G401 (cell line): ENCODE measurements at regions not wholly inside any gene's neighbourhood (a gene's known extent, or its start where the extent isn't known, plus 50 kb on each side); places are given as distances from the start of the nearest gene placed in this dataset.
"Not testable (repeated sequence)": the region's sequence is repeated elsewhere in the genome, so short reads cannot be mapped to it uniquely, and the experiment has no call there.

Experiments used
- DNase-seq: peaks from one replicate; pipeline ENCODE4 v3.0.0-alpha.2; 2015; ENCODE audit warnings: low spot score
- in situ Hi-C: cut with HindIII; loops from 2 replicates; pipeline ENCODE4 v1.10.0; 2016; ENCODE audit warnings: low sequenced_read_pairs, mixed read lengths

GRCh38 chrX:46198858-46199257, 346.4 kb downstream of the ZNF674 start:
- DNase-seq: no peak
- in situ Hi-C loops: no loop called here

- in situ Hi-C loops, DNase-seq: not testable (repeated sequence)
Measured at GRCh38 chrX:46186811-46187106, 358.5 kb downstream of the ZNF674 start.

DNA sequence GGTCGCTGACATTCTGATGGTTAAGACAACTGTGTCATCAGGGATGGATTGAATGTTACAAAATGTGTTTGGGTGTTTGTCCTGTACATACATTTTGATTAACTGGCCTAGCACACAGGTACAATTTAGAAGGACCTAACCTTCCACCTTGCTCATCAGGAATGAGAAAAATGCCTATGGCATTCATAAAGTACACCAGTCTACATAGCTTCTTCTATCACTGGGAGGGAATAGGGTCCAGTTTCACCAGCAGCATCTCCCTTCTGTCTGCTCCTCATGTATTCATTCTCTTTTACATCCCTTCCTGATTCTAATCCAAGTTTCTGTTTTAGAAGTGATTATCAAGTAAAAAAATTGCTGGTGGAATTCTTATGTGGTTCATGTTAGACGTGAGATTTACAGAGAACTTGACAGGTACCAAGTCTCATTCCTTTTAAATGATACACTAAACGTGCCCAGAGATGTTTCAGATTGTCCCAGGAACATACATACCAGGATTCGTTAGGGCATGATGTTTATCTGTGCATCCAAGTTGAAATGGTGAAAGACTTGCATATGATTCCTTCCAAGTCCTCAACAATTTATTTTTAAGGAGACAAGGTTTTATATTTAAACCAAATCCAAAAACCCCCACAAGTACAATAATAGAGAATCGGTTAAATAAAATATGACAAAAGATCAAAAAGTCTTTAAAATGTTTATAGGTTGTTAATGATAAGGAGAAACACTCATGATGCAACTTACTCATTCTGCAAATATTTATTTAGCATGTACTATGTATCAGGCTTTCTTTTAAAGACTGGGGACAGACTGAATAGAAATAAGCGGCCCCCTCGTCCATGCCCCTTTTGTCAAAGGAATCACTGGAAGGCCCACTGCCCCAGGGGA, 359.1 kb downstream of the ZNF674 start:
- in situ Hi-C loops: no loop called here
- DNase-seq: no peak

DNA sequence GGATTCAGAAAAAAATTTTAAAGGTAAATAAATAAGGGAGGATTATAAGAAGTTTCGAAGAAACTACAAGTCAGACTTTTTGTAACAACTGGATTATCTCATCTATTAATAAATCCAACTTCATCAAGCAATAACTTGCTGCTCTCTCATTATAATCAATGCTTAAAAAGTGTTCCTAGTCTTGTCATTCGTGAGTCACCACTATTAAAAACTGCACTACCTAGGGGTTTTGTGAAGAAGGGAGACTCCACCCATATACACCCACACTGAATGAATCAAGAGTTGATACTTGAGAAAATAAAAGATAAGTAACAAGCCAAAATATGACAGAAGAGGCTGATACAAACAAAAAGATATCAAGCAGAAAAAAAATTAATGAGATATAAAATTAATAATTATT, 360.5 kb downstream of the ZNF674 start:
- in situ Hi-C loops: no loop called here
- DNase-seq: no peak

GRCh38 chrX:46180258-46180687, 364.9 kb downstream of the ZNF674 start:
- DNase-seq: no peak

GRCh38 chrX:46179748-46180147, 365.5 kb downstream of the ZNF674 start:
- no peak for DNase-seq
- in situ Hi-C loops: no loop called here

More at GRCh38 chrX:46180258-46180687, 364.9 kb downstream of the ZNF674 start:
- in situ Hi-C loops: no loop called here

DNA sequence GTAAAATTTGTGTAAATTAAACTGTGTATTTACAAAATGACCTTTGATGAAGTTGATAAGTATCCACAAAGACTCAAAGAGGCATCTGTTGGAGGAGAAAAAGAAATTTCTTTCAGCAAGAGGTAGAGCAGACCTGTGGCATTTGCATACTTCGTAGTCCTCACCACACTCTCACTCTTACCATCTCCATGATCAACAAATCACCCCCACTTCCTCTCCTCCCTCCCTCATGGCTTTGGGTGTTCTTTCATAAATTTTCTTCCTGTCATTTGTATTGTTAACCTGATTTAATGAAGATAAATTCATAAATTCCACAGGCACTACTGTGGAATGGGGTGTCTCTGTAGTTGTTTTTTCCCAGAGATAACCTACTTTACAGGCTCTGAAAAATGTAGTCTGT, 366.5 kb downstream of the ZNF674 start:
- in situ Hi-C loops: no loop called here
- DNase-seq: no peak

- in situ Hi-C loops: no loop called here
- no peak for DNase-seq
Measured at GRCh38 chrX:46173159-46173558, 372.1 kb downstream of the ZNF674 start.

DNA sequence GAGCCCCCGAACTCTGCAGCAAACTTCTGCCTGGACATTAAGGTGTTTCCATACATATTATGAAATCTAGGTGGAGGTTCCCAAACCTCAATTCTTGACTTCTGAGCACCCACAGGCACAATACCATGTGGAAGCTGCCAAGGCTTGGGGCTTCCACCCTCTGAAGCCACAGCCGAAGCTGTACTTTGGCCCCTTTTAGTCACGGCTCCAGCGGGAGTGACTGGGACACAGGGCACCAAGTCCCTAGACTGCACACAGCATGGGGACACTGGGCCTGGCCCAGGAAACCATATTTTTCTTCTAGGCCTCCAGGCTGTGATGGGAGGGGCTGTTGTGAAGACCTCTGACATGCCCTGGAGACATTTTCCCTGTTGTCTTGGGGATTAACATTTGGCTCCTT, 373.8 kb downstream of the ZNF674 start:
- DNase-seq, in situ Hi-C loops: not testable (repeated sequence)

DNA sequence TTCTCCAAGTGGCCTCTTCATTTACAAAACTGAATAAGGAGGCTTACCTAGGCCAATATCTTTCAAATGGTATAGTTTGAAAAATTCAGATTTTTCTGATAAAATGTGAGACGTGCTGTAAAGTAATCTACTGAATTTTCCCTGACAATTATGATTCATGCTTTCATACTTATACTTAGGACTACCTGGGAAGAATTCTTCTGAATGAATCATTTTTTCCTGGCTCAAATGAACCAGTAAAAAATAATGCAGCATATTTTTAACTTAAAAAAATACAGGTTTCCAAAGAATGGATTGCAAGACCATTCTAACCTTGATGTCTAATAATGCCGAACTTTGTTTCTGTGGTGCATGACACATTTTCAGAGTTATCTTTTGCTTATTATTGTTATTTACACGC, 375.4 kb downstream of the ZNF674 start:
- DNase-seq: no peak
- in situ Hi-C loops: no loop called here

DNA sequence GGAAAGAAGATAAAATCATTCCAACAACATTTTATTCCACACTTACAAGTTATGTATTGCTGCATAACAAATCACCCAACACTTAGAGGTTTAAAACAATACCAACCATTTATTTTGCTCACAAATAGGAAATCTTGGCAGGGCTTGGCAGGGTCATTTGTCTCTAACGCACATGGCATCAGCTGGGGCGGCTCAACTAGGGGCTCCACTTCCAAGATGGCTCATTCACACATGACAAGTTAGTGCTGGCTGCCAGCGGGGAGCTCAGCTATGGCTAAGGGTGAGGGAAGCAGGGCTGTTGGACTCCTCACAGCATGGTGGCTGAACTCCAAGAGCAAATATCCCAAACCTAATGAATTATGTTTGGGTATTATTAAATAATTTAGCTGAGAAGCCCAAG, 377.0 kb downstream of the ZNF674 start:
- DNase-seq: no peak
- in situ Hi-C loops: no loop called here

DNA sequence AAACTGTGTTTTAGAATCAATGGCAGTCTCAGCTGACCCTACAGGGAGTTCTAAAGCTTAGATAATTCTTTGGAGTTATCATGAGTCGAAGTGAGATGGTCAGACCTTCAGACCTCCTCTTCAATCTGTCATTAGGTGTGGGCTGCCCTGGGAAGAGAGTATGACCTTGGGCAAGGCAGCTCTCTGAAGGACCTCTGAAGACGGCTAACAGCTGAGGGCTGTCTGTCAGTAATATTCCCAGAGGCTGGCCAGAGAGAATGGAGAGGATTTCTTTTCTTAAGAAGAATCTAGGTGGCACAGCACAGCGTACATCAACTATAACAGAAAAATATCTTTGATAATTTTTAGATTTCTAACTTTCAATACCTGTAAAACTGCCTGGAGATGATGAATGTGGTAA, 379.4 kb downstream of the ZNF674 start:
- DNase-seq: no peak
- in situ Hi-C loops: no loop called here

- no peak for DNase-seq
- in situ Hi-C loops: no loop called here
Measured at GRCh38 chrX:46165411-46165810, 379.8 kb downstream of the ZNF674 start.

DNA sequence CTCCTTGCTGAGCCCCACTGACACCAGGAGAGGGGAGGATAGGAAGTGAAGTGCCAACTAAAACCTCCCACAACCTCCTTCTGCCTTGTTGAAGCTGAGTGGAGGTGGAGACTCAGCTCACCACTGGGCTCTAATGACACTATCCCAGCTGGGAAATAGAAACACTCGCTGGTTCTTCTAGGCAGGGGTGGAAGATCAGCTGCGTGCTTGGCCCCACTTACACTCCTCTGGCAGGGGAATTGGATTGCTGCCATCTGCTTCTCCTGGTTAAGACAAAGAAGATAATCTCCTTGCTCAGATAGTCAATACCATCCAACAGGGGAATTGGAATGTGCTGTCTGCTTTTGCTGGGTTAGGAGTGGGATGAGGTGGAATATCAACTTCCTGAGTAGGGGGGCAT, 392.5 kb downstream of the ZNF674 start:
- in situ Hi-C loops: no loop called here
- DNase-seq: no peak

- DNase-seq, in situ Hi-C loops: not testable (repeated sequence)
Measured at GRCh38 chrX:46151332-46151731, 393.9 kb downstream of the ZNF674 start.

- in situ Hi-C loops: no loop called here
Measured at GRCh38 chrX:46144566-46144965, 400.7 kb downstream of the ZNF674 start.

GRCh38 chrX:46140272-46140671, 404.9 kb downstream of the ZNF674 start:
- in situ Hi-C loops: no loop called here
- DNase-seq: no peak

More at GRCh38 chrX:46144566-46144965, 400.7 kb downstream of the ZNF674 start:
- no peak for DNase-seq

DNA sequence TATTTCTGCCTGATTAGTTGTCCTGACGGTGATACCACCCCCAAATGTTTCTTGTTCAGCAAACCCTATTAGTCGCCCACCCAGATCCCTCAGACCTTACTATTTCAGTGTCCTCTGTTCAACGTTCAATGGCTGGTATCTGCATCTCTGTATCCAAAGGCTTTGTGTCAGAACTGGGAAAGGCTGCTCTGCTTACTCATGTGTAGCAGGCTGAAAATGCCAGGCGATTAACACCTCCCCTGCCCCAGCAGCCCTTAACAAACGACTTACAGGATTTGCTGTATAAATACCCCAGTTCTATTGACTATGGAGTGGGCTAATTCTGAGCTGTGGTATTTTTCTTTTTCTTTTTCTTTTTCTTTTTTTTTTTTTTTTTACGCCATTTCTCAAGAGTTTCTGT, 415.0 kb downstream of the ZNF674 start:
- in situ Hi-C loops: no loop called here
- DNase-seq: no peak

DNA sequence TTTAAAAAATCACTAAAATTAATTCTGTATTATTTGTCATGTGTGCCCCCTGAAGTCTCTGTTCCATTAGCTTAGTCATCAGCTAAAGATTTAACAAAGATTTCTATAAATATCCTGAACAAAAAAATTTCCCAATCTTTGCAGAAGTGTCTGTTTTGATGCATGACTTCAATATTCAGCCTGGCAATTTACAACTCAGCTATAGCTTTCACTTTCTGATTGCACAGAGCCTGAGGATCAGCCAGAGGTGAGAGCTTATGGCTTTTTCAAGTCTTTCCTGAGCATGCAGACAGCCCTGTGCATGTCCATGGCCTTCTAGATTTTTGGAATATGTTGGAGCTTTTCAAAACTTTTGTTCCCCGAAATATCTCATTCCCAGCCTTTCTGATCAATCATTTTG, 420.1 kb downstream of the ZNF674 start:
- in situ Hi-C loops: no loop called here
- DNase-seq: no peak

DNA sequence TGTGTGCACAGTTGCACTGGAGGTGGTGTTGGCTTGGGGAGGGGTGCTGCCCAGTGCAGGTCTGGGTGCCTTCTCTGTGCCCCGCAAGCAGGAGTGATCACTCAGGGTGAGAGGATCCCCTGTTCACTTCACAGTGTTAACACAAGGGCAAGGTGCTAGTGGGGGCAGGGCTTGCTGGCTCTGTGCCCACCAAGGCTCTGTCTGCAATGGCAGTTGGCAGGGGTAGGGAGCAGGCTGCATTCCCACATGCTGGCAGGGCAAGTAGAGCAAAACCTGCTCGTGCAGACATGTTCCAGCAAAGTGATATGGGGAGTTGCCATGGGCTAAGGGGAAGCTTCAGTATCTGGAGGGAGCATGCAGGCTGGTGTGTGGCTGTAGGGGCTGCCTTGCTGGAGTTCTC, 428.0 kb downstream of the ZNF674 start:
- in situ Hi-C loops: no loop called here

DNA sequence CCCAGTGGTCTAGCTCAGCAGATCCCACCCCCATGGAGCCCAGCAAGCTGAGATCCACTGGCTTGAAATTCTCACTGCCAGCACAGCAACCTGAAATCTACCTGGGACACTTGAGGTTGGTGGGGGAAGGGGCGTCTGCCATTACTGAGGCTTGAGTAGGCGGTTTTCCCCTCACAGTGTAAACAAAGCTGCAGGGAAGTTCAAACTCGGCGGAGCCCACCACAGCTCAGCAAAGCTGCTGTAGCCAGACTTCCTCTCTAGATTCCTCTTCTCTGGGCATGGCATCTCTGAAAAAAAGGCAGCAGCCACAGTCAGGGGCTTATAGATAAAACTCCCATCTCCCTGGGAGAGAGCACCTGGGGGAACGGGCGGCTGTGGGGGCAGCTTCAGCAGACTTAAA, 457.9 kb downstream of the ZNF674 start:
- in situ Hi-C loops, DNase-seq: not testable (repeated sequence)

More for the DNA sequence above, 428.0 kb downstream of the ZNF674 start:
- DNase-seq: no peak
